DOHH2 (cell line): ENCODE measurements at regions not wholly inside any gene's neighbourhood (a gene's known extent, or its start where the extent isn't known, plus 50 kb on each side); places are given as distances from the start of the nearest gene placed in this dataset.

ENCODE experiments used
- CTCF ChIP-seq: fragments of 200-600 bp; sonication (generic); IDR thresholded peaks from one replicate; pipeline ENCODE4 v1.5.1; 2014; ENCODE audit warnings: antibody characterized with exemption, mild to moderate bottlenecking, low read depth, low read length; ENCODE audit not compliant: poor library complexity, severe bottlenecking
- EZH2phosphoT487 ChIP-seq: fragments of 200-600 bp; sonication (generic); IDR thresholded peaks from 2 replicates; pipeline ENCODE4 v1.6.1; 2017; ENCODE audit warnings: borderline replicate concordance, mild to moderate bottlenecking, antibody characterized with exemption, low read length, moderate library complexity, mixed read lengths

DNA sequence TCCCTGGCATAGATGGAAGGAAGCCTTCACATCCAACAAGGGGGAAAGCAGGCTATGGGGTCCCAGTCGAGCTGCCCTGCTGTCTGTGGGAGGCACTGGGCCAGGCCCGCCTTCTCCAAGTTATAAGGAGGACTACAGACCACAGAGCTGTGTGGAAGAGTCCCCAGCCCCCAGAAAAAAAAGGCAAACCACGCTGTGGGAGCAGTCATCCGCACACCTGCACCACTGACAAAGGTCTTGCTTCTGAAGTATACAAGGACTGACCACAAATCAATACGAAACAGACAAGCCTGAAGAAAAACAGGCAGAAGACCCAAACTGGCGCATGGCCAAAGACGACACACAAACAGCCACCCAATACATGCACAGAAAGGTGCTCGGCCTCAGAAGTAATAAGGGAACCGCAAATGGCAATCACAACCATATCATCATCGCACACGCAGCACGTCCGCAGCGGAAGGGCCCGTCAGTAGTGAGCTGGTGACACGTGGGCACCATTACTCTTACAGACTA is 384.1 kb downstream of the CTTN start:
- TF ChIP-seq CTCF (no peak), EZH2phosphoT487 (no peak)
